SK-MEL-5 (cell line): ENCODE measurements at regions not wholly inside any gene's neighbourhood (a gene's known extent, or its start where the extent isn't known, plus 50 kb on each side); places are given as distances from the start of the nearest gene placed in this dataset.

ENCODE experiments used
- small RNA-seq, 2 experiments: library from RNA; depleted of rRNA; stranded (forward); fragments of <200 nt; gene quantifications; one replicate each; pipeline ENCODE3, GENCODE V24; 2014

Small RNA genes lying in the stretch of these regions (small RNA-seq; reads per million reads assigned to genes)
- gene RF00017, result 0 reads per million in 2 experiments
